HG02884 (cell line): ENCODE measurements at regions not wholly inside any gene's neighbourhood (a gene's known extent, or its start where the extent isn't known, plus 50 kb on each side); places are given as distances from the start of the nearest gene placed in this dataset.

Experiments
- ATAC-seq: cut with Tn5 transposase; IDR thresholded peaks from one replicate; pipeline ENCODE4 v1.9.1; 2021; ENCODE audit warnings: mild to moderate bottlenecking, moderate library complexity; ENCODE audit not compliant: unreplicated experiment

DNA sequence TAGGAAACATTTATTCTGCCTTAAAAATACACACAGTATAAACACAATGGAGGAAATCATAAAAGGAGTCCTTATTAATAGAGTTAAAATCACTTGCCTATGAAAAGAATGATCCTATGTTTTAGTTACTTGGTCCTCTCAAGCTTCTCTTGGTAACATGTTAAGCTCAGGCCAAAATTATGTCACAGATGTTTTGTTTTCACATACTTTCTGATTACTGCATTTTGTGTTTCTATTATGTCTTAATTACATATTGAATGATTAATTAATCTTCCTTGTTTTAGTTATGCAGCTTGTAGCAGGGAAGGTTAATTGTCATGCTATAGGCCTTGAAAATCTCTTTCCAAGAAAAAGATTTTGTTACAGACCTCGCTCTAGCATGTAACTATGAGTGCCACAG is 406.0 kb downstream of the PLA2G4A start:
- ATAC-seq: no peak

DNA sequence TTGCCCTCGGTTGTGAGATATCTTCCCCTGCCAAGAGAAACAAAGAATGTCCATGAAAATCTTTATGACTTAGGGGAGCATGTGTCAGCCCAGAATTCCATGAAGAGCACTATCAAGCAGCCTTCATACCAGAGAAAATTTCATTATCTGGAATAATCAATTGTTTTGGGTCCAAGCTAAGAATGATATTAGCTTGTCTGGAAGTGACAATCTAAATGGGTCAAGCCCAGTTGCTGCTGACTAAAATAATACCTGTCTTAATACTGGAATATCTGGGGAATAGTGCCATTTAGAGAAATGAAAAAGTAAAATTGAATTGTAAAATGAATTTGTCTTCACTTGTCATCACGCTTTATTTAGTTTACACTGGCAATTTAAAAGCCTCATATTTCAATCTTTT is 407.4 kb downstream of the PLA2G4A start:
- ATAC-seq: no peak

DNA sequence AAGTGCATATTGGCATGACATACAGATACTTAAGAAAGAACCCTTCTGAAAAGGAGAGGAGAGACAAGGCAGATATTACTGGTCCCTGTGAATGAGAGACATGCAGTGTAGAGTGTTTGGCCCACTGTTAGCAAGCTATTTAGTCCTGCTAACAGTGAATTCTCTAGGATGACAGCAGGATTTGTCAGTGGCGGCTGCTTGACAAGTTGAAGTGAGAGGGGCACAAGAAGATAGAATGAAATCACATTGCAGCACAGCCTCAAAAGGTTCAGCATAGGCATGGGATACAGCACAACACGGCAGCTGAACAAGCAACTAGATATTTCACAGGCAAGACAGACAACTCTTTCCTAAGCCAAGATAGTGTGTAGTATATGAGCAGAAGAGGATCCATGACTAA is 407.9 kb downstream of the PLA2G4A start:
- no peak for ATAC-seq

- ATAC-seq: no peak
These were observed 408.8 kb downstream of the PLA2G4A start for GRCh38 chr1:187237542-187237941.

- ATAC-seq: no peak
These were observed 413.2 kb downstream of the PLA2G4A start for GRCh38 chr1:187241971-187242370.

GRCh38 chr1:187244623-187245022 is 415.9 kb downstream of the PLA2G4A start:
- ATAC-seq: no peak

- no peak for ATAC-seq
These were observed 416.5 kb downstream of the PLA2G4A start for GRCh38 chr1:187245201-187245600.

DNA sequence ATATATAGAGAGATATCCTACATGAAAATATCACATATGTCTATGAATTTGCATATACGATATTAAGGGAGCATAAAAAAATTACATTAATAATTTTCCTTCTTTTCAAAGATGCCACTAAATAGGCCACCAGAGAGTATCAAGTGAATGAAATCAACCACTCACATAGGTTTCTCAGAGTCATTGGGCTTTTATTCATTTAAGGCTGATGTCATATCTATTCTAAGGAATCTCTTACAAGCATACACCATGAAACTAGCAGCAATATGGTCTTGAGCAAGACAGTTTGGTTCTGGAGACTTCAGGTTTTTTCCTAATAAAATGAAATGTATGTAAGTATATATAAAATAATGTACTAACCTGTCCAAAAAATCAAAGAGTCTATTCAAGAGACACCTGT is 420.4 kb downstream of the PLA2G4A start:
- no peak for ATAC-seq

GRCh38 chr1:187252923-187253322 is 424.2 kb downstream of the PLA2G4A start:
- no peak for ATAC-seq

GRCh38 chr1:187257476-187257875 is 428.7 kb downstream of the PLA2G4A start:
- no peak for ATAC-seq

GRCh38 chr1:187261637-187262036 is 432.9 kb downstream of the PLA2G4A start:
- no peak for ATAC-seq

GRCh38 chr1:187262731-187263130 is 434.0 kb downstream of the PLA2G4A start:
- ATAC-seq: no peak

DNA sequence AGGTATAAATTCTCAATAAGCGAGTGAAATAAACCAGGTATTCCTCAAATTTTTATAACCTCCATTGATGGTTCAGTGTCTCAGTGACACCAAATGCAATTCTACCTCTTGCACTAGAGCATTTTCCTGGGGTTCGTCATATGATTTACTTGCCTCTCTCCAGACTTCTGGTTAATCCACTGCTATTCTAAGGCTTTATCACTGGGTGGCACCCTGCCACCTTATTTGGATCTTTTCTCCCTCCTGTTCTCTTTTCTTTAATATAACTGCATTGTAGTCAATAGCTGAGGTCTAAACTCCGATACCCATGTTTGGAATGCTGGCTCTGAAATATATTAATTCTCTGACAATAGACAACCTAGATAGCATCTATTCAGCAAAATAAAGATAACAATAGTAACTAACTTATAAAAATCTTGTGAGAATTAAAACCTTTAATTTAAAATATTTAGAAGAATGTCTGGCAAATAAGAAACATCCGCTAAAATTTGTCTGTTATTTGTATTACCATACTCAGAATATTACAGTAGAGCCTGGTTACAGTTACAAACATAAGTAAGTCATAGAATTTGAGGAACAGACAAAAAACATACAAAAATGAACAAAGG is 436.4 kb downstream of the PLA2G4A start:
- ATAC-seq: peak; percentile 42

DNA sequence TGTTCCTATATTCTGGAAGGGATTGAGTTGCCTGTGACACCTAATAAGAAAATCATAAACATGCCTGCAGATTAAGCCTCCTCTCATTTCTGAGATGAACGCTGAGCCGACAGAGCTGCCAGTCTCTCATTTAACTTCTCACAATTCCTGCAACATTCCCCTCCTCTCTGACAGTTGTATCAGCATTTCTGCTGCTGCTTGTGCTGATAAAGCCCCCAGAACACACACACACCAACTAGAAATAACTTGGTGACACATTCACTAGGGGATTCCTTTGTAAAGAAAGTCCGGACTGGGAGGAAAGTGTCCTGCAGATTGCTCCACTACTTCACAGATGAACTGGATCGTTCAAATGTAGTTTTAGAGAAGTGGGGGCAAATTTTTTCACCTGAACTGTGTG is 437.3 kb downstream of the PLA2G4A start:
- ATAC-seq: no peak

- no peak for ATAC-seq
These were observed 439.1 kb downstream of the PLA2G4A start for GRCh38 chr1:187267827-187268226.

GRCh38 chr1:187270256-187270655 is 441.5 kb downstream of the PLA2G4A start:
- no peak for ATAC-seq

GRCh38 chr1:187275346-187275745 is 446.6 kb downstream of the PLA2G4A start:
- ATAC-seq: no peak

- ATAC-seq: no peak
These were observed 447.3 kb downstream of the PLA2G4A start for GRCh38 chr1:187275985-187276575.

DNA sequence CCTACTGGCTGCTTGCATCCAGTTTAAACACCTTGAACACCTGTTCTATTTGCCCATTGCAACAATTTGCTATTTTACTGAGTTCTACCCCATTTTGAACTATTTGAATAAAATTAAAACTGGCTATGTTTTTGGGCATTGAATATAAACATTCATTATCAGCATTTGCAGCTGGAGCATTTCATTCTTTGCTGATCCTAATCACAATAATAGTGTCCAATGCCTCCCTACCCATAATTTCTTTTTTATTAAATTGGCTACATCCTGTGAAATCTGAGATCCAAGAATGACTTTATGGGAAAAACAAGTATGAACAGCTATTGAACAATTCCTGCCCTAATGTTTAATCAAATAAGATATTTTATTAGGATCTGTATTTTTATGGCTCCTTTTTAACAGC is 447.9 kb downstream of the PLA2G4A start:
- ATAC-seq: no peak

- no peak for ATAC-seq
These were observed 451.3 kb downstream of the PLA2G4A start for GRCh38 chr1:187280031-187280430.

GRCh38 chr1:187281085-187281484 is 452.3 kb downstream of the PLA2G4A start:
- ATAC-seq: no peak

GRCh38 chr1:187283984-187284383 is 455.2 kb downstream of the PLA2G4A start:
- no peak for ATAC-seq
